ENCODE measurements at regions not wholly inside any gene's neighbourhood (a gene's known extent, or its start where the extent isn't known, plus 50 kb on each side); places are given as distances from the start of the nearest gene placed in this dataset.

DNA sequence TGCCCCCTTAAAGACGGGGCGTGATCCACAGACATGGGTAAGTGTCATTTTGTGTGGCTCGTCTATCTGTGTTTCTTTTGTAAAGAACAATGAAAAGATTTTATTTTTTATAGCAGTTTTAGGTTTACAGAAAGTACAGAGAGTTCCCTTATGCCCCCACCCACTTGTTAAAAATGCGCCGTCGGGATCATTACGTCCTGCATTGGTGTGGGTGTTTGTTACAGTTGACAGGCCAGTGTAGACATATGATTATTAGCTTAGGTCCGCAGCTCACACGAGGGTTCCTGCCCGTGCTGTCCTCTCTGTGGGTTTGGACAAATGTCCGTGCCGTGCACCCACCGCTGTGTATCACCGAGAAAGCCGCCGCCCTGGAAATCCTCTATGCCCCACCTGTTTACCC is 50.5 kb downstream of the RGS12 start:
- in situ Hi-C loops (cut with MboI; ENCODE audit: low pct_unique_long_range_greater_than_20kb, low sequenced_read_pairs) = loop anchor here (10.0 kb wide), 1 partner anchor 91 kb away; no protein-coding TSS in a partner anchor
- no peak for DNase-seq

DNA sequence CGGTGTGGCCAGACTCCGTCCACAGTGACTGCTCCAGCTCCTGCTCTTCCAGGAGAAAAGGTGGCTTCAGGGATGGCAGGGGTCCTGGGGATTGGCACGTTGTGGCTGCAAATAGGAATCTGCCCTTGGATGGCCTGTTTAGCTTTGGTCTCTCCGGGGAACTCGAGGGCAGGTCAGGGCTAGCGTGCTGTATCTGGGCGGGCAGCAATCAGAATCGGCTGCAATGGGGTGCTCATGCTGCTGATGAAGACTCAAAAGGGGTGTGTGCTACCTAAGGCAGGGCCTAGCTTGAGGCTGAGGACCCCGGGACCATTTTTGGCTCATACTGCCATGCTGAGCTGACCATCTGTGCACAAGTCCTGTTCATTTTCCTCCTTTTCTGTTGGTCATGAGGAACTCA is 51.3 kb downstream of the RGS12 start:
- no peak for DNase-seq
- in situ Hi-C loops (cut with MboI; ENCODE audit: low pct_unique_long_range_greater_than_20kb, low sequenced_read_pairs) = loop anchor here (10.0 kb wide), 1 partner anchor 91 kb away; no protein-coding TSS in a partner anchor

DNA sequence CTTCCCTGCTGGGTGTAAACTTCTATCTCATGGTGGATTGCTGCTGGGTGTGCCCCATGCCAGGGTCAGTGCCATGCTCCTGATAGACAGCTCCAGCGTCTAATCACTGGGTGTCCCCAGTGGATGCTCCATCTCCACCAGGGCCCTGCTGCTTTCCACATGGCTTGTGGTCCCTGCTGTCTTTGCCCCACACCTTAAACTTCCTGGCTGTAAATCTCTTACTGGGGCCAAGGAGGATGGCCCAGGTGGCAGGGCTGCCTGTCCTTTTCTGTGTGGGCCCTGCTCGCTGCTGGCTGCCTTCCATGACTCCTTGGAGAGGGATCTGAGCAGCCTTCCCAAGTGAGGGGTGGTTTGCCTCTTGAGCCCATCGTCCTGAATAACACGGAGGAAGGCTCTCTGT is 51.8 kb downstream of the RGS12 start:
- DNase-seq = no peak
- in situ Hi-C loops (cut with MboI; ENCODE audit: low pct_unique_long_range_greater_than_20kb, low sequenced_read_pairs) = loop anchor here (10.0 kb wide), 1 partner anchor 90 kb away; no protein-coding TSS in a partner anchor

DNA sequence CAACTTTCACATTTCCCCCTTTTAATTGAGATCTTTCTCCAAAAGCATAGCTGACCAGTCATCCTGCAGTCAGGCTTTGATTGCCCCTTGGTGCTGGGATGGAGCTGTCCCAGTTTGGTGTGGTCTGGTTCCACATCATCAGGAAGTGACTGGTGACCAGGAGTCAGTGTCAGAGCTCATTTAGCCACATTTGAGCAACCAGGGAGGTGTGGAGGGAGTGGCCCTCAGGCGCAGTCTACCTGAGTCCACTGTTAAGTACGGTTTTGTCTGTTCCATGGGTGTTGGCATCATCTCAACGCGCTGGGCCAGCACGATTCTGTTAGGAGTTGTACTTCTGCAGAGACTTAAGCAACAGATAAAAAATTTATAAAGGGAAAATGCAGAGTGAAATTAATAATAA is 52.6 kb downstream of the RGS12 start:
- in situ Hi-C loops (cut with MboI; ENCODE audit: low pct_unique_long_range_greater_than_20kb, low sequenced_read_pairs) = loop anchor here (10.0 kb wide), 1 partner anchor 89 kb away; no protein-coding TSS in a partner anchor
- DNase-seq = no peak

GRCh38 chr4:3346146-3346545 is 53.3 kb downstream of the RGS12 start:
- in situ Hi-C loops (cut with MboI; ENCODE audit: low pct_unique_long_range_greater_than_20kb, low sequenced_read_pairs) = loop anchor here (10.0 kb wide), 1 partner anchor 89 kb away; no protein-coding TSS in a partner anchor
- DNase-seq = peak; percentile 75

DNA sequence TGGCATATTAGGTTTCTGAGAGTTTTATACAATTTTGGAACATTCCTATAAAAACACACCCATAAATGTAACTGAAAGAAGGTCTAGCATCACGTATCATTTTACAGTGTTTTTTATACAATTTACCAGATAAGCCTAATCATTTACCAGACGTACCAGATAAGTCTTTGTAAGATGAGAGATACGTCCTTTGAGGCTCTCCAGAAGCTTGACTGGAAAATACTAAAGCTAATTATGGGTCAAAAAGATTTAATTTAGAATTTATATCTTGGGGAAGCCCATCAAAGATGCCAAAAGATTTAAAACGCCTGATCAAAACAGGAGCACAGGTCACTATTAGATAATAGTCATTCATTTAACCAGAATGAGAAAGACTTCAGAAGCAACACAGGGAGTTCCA is 55.0 kb downstream of the RGS12 start:
- no peak for DNase-seq
- in situ Hi-C loops (cut with MboI; ENCODE audit: low pct_unique_long_range_greater_than_20kb, low sequenced_read_pairs) = loop anchor here (10.0 kb wide), 1 partner anchor 87 kb away; no protein-coding TSS in a partner anchor

DNA sequence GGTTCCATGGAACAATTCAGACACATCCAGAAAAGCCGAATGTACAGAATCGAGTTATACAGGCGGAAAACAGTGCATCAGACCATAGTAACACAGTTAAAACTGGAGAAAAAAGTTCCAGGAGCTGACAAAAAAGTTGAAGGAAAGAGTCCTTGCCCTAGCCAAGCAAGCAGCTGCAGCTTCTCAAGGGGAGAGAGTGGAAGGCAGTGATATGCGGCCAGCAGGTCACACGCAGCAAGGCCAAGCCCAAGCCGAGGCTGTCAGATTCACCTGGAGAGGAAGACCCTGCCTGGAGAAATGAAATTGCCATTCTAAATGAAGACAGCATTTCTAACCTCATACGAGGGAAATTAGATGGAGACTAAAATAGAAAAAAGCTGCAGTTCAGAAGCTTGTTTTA is 55.8 kb downstream of the RGS12 start:
- in situ Hi-C loops (cut with MboI; ENCODE audit: low pct_unique_long_range_greater_than_20kb, low sequenced_read_pairs) = loop anchor here (10.0 kb wide), 1 partner anchor 86 kb away; no protein-coding TSS in a partner anchor
- no peak for DNase-seq

- in situ Hi-C loops (cut with MboI; ENCODE audit: low pct_unique_long_range_greater_than_20kb, low sequenced_read_pairs) = loop anchor here (10.0 kb wide), 1 partner anchor 86 kb away; no protein-coding TSS in a partner anchor
- no peak for DNase-seq
Observed at GRCh38 chr4:3349116-3349515, 56.3 kb downstream of the RGS12 start.

- in situ Hi-C loops (cut with MboI; ENCODE audit: low pct_unique_long_range_greater_than_20kb, low sequenced_read_pairs) = no loop called here
- no peak for DNase-seq
Observed at GRCh38 chr4:3351997-3352396, 59.2 kb downstream of the RGS12 start.

DNA sequence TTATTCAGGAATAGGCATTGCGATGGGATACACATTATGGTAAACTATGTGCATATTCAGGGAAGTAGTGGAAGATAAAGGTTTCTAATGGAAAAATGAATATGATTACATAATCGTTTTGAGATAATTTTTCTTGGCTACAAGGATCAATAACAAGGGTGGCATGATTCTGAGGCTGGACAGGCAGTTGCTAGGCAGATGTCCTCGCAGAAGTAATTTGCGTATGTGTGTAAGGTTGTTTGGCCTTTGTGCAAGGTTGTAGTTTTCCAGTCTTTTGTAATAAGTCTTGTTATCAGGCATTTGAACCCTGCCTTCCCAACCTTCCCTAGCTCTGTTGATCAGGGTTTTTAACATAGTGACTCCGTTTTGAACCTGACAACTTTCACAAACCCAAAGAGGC is 59.7 kb downstream of the RGS12 start:
- in situ Hi-C loops (cut with MboI; ENCODE audit: low pct_unique_long_range_greater_than_20kb, low sequenced_read_pairs) = no loop called here

GRCh38 chr4:3352941-3353594 is 60.2 kb downstream of the RGS12 start:
- DNase-seq = no peak
- in situ Hi-C loops (cut with MboI; ENCODE audit: low pct_unique_long_range_greater_than_20kb, low sequenced_read_pairs) = no loop called here

More for the DNA sequence above, 59.7 kb downstream of the RGS12 start:
- no peak for DNase-seq

- in situ Hi-C loops (cut with MboI; ENCODE audit: low pct_unique_long_range_greater_than_20kb, low sequenced_read_pairs) = no loop called here
- no peak for DNase-seq
Observed at GRCh38 chr4:3353752-3354454, 61.1 kb downstream of the RGS12 start.

GRCh38 chr4:3354455-3354811 is 61.6 kb downstream of the RGS12 start:
- DNase-seq = no peak
- in situ Hi-C loops (cut with MboI; ENCODE audit: low pct_unique_long_range_greater_than_20kb, low sequenced_read_pairs) = no loop called here

DNA sequence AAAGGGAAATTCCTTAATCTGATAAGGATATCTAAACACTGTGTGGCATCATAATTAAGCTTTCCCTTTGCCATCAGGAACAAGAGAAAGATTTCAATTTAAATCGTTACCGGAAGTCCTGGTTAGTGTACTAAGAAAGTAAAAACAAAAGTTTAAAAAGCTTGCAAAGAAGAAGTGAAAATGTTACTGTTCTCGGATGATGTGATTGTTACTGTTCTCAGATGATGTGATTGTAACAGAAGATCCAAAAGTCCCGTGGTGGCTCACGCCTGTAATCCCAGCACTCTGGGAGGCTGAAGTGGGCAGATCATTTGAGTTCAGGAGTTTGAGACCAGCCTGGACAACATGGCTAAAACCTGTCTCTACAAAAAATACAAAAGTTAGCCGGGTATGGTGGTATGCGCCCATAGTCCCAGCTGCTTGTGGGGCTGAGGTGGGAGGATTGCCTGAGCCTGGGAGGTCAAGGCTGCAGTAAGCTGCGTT is 62.5 kb downstream of the RGS12 start:
- in situ Hi-C loops (cut with MboI; ENCODE audit: low pct_unique_long_range_greater_than_20kb, low sequenced_read_pairs) = no loop called here
- DNase-seq = no peak

DNA sequence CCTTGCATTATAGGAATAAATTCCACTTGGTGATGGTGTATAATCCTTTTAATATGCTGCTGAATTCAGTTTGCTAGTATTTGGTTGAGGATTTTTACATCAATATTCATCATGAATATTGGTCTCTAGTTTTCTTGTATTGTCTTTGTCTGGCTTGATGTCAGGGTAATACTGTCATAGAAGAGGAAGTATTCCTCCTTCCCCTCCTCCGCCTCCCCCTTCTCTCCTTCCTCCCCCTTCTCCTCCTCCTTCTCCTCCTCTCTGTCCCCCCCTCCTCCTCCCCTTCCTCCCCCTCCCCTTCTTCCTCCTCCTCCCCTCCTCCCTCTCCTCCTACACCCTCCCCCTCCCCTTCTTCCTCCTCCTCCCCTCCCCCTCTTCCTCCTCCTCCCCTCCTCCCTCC is 65.8 kb downstream of the RGS12 start:
- in situ Hi-C loops (cut with MboI; ENCODE audit: low pct_unique_long_range_greater_than_20kb, low sequenced_read_pairs) = no loop called here
- peak; percentile 62 for DNase-seq

- in situ Hi-C loops (cut with MboI; ENCODE audit: low pct_unique_long_range_greater_than_20kb, low sequenced_read_pairs) = no loop called here
- DNase-seq = no peak
Observed at GRCh38 chr4:3360777-3361176, 68.0 kb downstream of the RGS12 start.

- in situ Hi-C loops (cut with MboI; ENCODE audit: low pct_unique_long_range_greater_than_20kb, low sequenced_read_pairs) = no loop called here
- no peak for DNase-seq
Observed at GRCh38 chr4:3361406-3361805, 68.6 kb downstream of the RGS12 start.

DNA sequence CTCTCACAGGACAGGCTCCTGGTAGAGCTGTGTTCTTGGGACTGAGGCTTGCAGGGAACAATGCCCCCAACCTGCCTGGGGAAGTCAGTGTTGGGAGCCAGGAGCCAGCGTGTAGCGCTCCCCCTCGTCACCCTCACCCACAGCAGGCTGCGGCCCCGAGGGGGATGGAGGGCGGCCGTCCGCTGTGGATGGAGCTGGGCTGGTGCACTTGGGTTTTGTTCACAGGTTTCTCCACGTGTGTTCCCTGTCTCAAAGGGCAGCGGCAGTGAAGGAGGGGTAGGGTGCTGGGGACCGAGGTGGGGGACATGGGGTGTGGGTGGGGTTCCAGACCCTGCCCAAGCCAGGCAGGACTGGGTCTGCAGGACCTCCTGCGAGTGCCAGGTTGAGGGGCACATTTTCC is 69.1 kb downstream of the RGS12 start:
- DNase-seq = no peak
- in situ Hi-C loops (cut with MboI; ENCODE audit: low pct_unique_long_range_greater_than_20kb, low sequenced_read_pairs) = no loop called here

DNA sequence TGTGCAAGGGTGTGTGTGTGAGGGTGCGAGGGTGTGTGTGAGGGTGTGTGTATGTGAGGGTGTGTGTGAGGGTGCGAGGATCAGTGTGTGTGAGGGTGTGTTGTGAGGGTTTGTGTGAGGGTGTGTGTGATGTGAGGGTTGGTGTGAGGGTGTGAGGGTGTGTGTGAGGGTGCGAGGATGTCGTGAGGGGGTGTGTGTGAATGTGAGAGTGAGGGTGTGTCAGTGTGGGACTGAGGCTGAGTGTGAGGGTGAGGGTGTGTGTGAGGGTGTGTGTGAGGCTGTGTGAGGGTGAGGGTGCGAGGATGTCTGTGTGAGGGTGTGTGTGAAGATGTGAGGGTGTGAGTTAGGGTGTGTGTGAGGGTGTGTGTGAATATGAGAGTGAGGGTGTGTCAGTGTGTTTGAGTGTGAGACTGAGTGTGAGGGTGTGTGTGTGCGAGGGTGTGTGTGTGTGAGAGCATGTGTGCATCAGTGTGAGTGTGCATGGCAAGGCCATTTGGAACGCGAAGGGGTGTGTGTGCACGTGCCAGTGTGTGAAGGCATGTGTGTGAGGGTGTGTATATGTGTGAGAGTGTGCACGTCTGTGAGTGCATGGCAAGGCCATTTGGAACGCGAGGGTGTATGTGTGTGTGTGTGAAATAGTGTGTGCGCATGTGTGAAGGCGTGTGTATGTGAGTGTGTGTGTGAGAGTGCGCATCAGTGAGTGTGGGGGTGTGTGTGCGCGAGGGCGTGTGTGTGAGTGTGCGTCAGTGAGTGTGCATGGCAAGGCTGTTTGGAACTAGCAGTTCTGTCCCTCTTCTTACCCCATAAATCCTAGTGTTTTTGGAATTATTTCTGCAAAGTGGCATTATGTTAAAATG is 69.8 kb downstream of the RGS12 start:
- no peak for DNase-seq
- in situ Hi-C loops (cut with MboI; ENCODE audit: low pct_unique_long_range_greater_than_20kb, low sequenced_read_pairs) = no loop called here

Data from KBM-7 (cell line).